Psoas muscle (tissue), 7 donors: ENCODE measurements at regions not wholly inside any gene's neighbourhood (a gene's known extent, or its start where the extent isn't known, plus 50 kb on each side); places are given as distances from the start of the nearest gene placed in this dataset.

Source experiments
- ATAC-seq, 4 donors: fragments of 200-7000 bp; cut with Tn5 transposase; one replicate each; pipeline ENCODE4 v1.9.1; 2020; ENCODE audit warnings: moderate library complexity in 3 of 4, mild to moderate bottlenecking in 2 of 4
- DNase-seq, 2 donors: peaks; one replicate each; pipeline ENCODE4 v3.0.0-alpha.2; 2020
- H3K27ac ChIP-seq: fragments of 200-600 bp; one replicate; pipeline ENCODE4 v1.8.0; 2022
- H3K27me3 ChIP-seq, 3 donors: fragments of 200-600 bp in 1 of 3; one replicate each; pipeline versions ENCODE4 v1.6.1 to v1.8.0; 2013 to 2022; ENCODE audit warnings: low read length in 2 of 3, mild to moderate bottlenecking in 2 of 3, moderate library complexity in 1 of 3; ENCODE audit not compliant: insufficient read depth in 3 of 3
- H3K36me3 ChIP-seq, 2 donors: fragments of 200-600 bp in 1 of 2; one replicate each; pipeline versions ENCODE4 v1.6.1 to v1.8.0; 2013 to 2022; ENCODE audit warnings: low read depth in 1 of 2, mild to moderate bottlenecking in 1 of 2, moderate library complexity in 1 of 2; ENCODE audit not compliant: insufficient read depth in 1 of 2
- H3K4me1 ChIP-seq: fragments of 200-600 bp; one replicate; pipeline ENCODE4 v1.8.0; 2022
- H3K4me3 ChIP-seq: fragments of 200-600 bp; one replicate; pipeline ENCODE4 v1.8.0; 2022; ENCODE audit warnings: mild to moderate bottlenecking
- H3K9me3 ChIP-seq: fragments of 200-600 bp; one replicate; pipeline ENCODE4 v1.8.0; 2022
- WGBS, 3 donors: extraction: QIAGEN DNeasy Blood & Tissue Kit; methylation state at CpG; one replicate each; pipeline versions ENCODE4 v1.1.6 to v1.1.7; 2013; 5-methylcytosine and 5-hydroxymethylcytosine counted together
- intact Hi-C, 2 donors: fragments of 100-400 bp; cut with DNase I; formaldehyde crosslinking; loops; one replicate each; pipeline versions ENCODE4 v1.11.0 to v1.14.2; 2022
- TF ChIP-seq, protein P1 (sequence below): fragments of 200-600 bp; IDR thresholded peaks from one replicate; pipeline ENCODE4 v1.8.0; 2022; ENCODE audit warnings: antibody characterized with exemption
- donor health status: healthy with polysubstance abuse.
- donor health status: DM: no; HTN: no; CAD: no; lungs with moderate emphysema.
- donor health status: Bipolar disorder and iron deficiency.
- donor health status: healthy.
- donor health status: DM: yes; HTN: yes; CAD: no.
- donor health status: DM: no; HTN: no; CAD: no.
- donor health status: DM: yes; HTN: yes; CAD: no.

DNA sequence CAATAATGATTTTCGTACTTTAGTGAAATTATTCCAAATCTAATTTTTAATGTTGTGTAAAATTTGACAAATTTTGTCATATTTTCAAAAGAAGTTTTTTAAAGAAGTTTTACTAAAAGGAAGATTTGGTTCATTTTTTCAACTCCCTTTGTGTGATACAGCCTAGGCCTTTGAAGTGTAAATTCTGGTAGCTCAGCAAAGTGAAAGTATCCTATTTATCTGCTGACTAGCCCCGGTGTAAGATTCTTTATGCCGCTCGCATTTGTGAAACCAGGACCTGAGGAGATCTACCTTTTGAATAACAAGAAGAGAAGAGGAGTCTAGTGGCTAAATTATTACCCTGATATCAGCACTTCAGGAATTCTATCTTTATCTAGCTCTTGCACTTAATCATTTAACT lies 177.4 kb downstream of the JRKL start:
- 33 to 41% (median 36%) methylated on average over 4 of the region's 4 CpGs for WGBS, 3 donors
- H3K27ac ChIP-seq = no peak overlapping the region
- peak overlapping the region; percentile 42 for H3K4me3 ChIP-seq
- DNase-seq = no peak
- no peaks in the 10 kb centered on the region for H3K27me3 ChIP-seq
- TF ChIP-seq, protein P1, sequence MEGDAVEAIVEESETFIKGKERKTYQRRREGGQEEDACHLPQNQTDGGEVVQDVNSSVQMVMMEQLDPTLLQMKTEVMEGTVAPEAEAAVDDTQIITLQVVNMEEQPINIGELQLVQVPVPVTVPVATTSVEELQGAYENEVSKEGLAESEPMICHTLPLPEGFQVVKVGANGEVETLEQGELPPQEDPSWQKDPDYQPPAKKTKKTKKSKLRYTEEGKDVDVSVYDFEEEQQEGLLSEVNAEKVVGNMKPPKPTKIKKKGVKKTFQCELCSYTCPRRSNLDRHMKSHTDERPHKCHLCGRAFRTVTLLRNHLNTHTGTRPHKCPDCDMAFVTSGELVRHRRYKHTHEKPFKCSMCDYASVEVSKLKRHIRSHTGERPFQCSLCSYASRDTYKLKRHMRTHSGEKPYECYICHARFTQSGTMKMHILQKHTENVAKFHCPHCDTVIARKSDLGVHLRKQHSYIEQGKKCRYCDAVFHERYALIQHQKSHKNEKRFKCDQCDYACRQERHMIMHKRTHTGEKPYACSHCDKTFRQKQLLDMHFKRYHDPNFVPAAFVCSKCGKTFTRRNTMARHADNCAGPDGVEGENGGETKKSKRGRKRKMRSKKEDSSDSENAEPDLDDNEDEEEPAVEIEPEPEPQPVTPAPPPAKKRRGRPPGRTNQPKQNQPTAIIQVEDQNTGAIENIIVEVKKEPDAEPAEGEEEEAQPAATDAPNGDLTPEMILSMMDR = no peak
- H3K4me1 ChIP-seq = no peaks in the 10 kb centered on the region
- no peaks in the 10 kb centered on the region for H3K9me3 ChIP-seq
- intact Hi-C loops = no loop called here
- no peaks in the 10 kb centered on the region for H3K36me3 ChIP-seq
- ATAC-seq = peak in 1 of 4 donors; percentile 63

DNA sequence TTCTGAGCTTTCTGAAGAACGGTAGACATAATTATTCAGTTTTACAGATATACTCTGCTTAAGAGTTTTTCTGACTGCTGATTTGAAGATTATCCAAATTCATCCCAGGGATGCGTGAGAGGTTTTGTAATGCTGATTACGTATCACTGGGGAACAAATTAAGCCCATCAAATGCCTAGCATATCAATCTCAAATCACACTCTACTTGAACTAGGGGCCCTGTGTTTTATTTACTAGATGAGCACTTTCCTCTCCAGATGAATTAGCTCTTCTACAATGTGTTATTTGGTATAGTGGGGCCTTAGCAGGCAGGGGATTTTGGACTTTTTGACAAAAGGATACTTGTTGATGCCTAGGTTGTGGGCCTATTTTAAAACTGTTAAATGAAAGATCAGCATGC lies 177.9 kb downstream of the JRKL start:
- 19 to 26% (median 24%) methylated on average over 3 of the region's 3 CpGs for WGBS, 3 donors
- Histone ChIP-seq H3K4me1 (no peaks in the 10 kb centered on the region), H3K36me3 (no peaks in the 10 kb centered on the region), H3K9me3 (no peaks in the 10 kb centered on the region), H3K27me3 (no peaks in the 10 kb centered on the region), H3K4me3 (peak overlapping the region; percentile 42), H3K27ac (no peak overlapping the region)
- TF ChIP-seq, protein P1 = no peak
- intact Hi-C loops = no loop called here
- no peak for ATAC-seq
- no peak for DNase-seq

DNA sequence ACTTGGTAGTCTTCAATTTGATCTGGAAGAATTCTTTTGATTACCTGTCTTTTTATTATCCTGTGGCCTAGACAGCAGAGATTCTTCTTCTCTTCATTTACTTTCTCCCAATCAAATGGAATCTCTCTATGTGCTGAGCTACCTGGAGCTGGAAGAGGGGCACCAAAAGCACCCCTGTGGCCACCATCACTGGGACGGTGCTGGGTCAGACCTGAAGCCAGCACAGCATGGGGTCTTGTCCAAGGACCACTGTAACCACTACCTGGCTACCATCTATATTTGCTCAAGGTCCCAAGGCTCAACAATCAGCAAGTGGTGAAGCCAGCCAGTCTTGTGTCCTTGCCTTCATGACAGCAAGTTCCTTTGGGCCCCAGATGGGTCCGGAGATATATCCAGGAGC lies 186.6 kb downstream of the JRKL start:
- Histone ChIP-seq H3K4me1 (no peaks in the 10 kb centered on the region), H3K9me3 (no peaks in the 10 kb centered on the region), H3K27ac (no peak overlapping the region), H3K4me3 (no peak overlapping the region), H3K27me3 (no peaks in the 10 kb centered on the region), H3K36me3 (no peaks in the 10 kb centered on the region)
- intact Hi-C loops = no loop called here
- ATAC-seq (no peak), DNase-seq (no peak)
- TF ChIP-seq, protein P1 = no peak
- 61 to 97% (median 94%) methylated on average over 2 of the region's 2 CpGs for WGBS, 3 donors

DNA sequence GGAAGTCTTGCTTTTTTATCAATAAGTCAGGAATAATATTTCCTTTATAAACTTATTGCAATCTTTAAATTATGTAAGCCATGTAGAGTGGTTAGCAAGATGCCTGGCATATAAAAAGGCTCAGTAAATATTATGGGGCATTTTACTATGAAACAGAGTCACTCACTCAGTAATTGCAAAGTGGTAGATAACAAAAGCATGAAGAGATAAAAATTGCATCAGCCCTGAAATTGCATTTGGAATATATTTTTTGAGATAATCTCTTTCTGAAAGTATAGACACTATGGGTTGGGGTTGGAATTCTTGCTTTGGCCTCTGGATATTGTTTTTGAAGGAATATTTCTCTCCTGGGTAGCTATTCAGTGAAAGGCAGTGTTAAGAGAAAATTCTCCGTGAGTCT lies 188.6 kb downstream of the JRKL start:
- Histone ChIP-seq H3K9me3 (peaks cover 5% of the 10 kb centered on the region), H3K36me3 (no peaks in the 10 kb centered on the region), H3K4me1 (no peaks in the 10 kb centered on the region), H3K27me3 (no peaks in the 10 kb centered on the region), H3K27ac (no peak overlapping the region), H3K4me3 (no peak overlapping the region)
- DNase-seq (no peak), ATAC-seq (no peak)
- WGBS, 3 donors = 83 to 95% (median 94%) methylated on average over 1 of the region's 1 CpG
- TF ChIP-seq, protein P1 = no peak
- intact Hi-C loops = no loop called here

DNA sequence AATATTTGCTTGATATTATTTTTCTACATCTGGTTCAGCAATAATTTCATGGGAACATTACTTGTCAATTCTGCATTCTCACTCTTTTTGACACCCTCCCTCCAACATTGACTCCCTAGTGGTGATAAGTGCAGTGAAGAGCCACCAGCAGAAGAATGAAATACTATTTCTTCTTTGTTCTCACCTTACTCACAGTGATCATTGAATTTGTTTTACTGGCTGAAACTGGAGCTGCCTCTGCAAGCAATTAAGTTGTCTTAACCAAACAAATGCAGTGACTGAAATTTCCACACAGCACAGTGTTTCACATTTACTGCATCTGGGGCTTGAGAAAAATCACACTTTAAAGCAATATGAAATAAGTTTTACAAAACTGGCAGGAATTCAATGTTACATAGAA lies 189.8 kb downstream of the JRKL start:
- no peak for ATAC-seq
- no peak for DNase-seq
- Histone ChIP-seq H3K9me3 (peaks cover 12% of the 10 kb centered on the region), H3K4me1 (no peaks in the 10 kb centered on the region), H3K4me3 (no peak overlapping the region), H3K27me3 (no peaks in the 10 kb centered on the region), H3K27ac (no peak overlapping the region), H3K36me3 (no peaks in the 10 kb centered on the region)
- intact Hi-C loops = no loop called here
- TF ChIP-seq, protein P1 = no peak
